D341Med (cell line): ENCODE measurements at regions not wholly inside any gene's neighbourhood (a gene's known extent, or its start where the extent isn't known, plus 50 kb on each side); places are given as distances from the start of the nearest gene placed in this dataset.
"Not testable (repeated sequence)": the region's sequence is repeated elsewhere in the genome, so short reads cannot be mapped to it uniquely, and the experiment has no call there.

ENCODE experiments used
- DNase-seq: peaks from one replicate; pipeline ENCODE4 v3.0.0; 2012; ENCODE audit warnings: low spot score

- DNase-seq: no peak
Measured at GRCh38 chr1:81209461-81209860, 591.3 kb upstream of the ADGRL2 start.

- no peak for DNase-seq
Measured at GRCh38 chr1:81208441-81208840, 592.3 kb upstream of the ADGRL2 start.

- no peak for DNase-seq
Measured at GRCh38 chr1:81205956-81206355, 594.8 kb upstream of the ADGRL2 start.

- DNase-seq: no peak
Measured at GRCh38 chr1:81201779-81202178, 599.0 kb upstream of the ADGRL2 start.

GRCh38 chr1:81197591-81197990 lies 603.1 kb upstream of the ADGRL2 start:
- DNase-seq: no peak

GRCh38 chr1:81192647-81193642 lies 607.8 kb upstream of the ADGRL2 start:
- no peak for DNase-seq

- no peak for DNase-seq
Measured at GRCh38 chr1:81190003-81190402, 610.7 kb upstream of the ADGRL2 start.

GRCh38 chr1:81187635-81188034 lies 613.1 kb upstream of the ADGRL2 start:
- DNase-seq: no peak

GRCh38 chr1:81186261-81186660 lies 614.5 kb upstream of the ADGRL2 start:
- no peak for DNase-seq

GRCh38 chr1:81183553-81183952 lies 617.2 kb upstream of the ADGRL2 start:
- DNase-seq: no peak

GRCh38 chr1:81183051-81183450 lies 617.7 kb upstream of the ADGRL2 start:
- DNase-seq: no peak

GRCh38 chr1:81179242-81179641 lies 621.5 kb upstream of the ADGRL2 start:
- DNase-seq: no peak

- DNase-seq: not testable (repeated sequence)
Measured at GRCh38 chr1:81178431-81179093, 622.2 kb upstream of the ADGRL2 start.

- no peak for DNase-seq
Measured at GRCh38 chr1:81174811-81175476, 625.8 kb upstream of the ADGRL2 start.

- DNase-seq: no peak
Measured at GRCh38 chr1:81174052-81174451, 626.7 kb upstream of the ADGRL2 start.

- DNase-seq: no peak
Measured at GRCh38 chr1:81172483-81172882, 628.3 kb upstream of the ADGRL2 start.

- DNase-seq: no peak
Measured at GRCh38 chr1:81170721-81171120, 630.0 kb upstream of the ADGRL2 start.

- no peak for DNase-seq
Measured at GRCh38 chr1:81165963-81166362, 634.8 kb upstream of the ADGRL2 start.

- no peak for DNase-seq
Measured at GRCh38 chr1:81160696-81161095, 640.0 kb upstream of the ADGRL2 start.

- DNase-seq: peak; percentile 8
Measured at GRCh38 chr1:81158592-81158991, 642.1 kb upstream of the ADGRL2 start.

GRCh38 chr1:81157686-81158085 lies 643.0 kb upstream of the ADGRL2 start:
- no peak for DNase-seq

- DNase-seq: no peak
Measured at GRCh38 chr1:81156887-81157286, 643.8 kb upstream of the ADGRL2 start.

- DNase-seq: no peak
Measured at GRCh38 chr1:81155131-81155530, 645.6 kb upstream of the ADGRL2 start.
